GM18907 (cell line): ENCODE measurements at regions not wholly inside any gene's neighbourhood (a gene's known extent, or its start where the extent isn't known, plus 50 kb on each side); places are given as distances from the start of the nearest gene placed in this dataset.
"Not testable (repeated sequence)": the region's sequence is repeated elsewhere in the genome, so short reads cannot be mapped to it uniquely, and the experiment has no call there.

ENCODE experiments used
- ATAC-seq: cut with Tn5 transposase; IDR thresholded peaks from one replicate; pipeline ENCODE4 v1.9.1; 2021; ENCODE audit warnings: mild to moderate bottlenecking, moderate library complexity; ENCODE audit not compliant: unreplicated experiment

- ATAC-seq: no peak
Observed at GRCh38 chr12:61530456-61530855, 729.7 kb upstream of the USP15 start.

- ATAC-seq: no peak
Observed at GRCh38 chr12:61531195-61531594, 729.0 kb upstream of the USP15 start.

GRCh38 chr12:61536117-61536516 is 724.1 kb upstream of the USP15 start:
- ATAC-seq: no peak

GRCh38 chr12:61536525-61536924 is 723.7 kb upstream of the USP15 start:
- ATAC-seq: no peak

GRCh38 chr12:61538951-61539350 is 721.3 kb upstream of the USP15 start:
- no peak for ATAC-seq

DNA sequence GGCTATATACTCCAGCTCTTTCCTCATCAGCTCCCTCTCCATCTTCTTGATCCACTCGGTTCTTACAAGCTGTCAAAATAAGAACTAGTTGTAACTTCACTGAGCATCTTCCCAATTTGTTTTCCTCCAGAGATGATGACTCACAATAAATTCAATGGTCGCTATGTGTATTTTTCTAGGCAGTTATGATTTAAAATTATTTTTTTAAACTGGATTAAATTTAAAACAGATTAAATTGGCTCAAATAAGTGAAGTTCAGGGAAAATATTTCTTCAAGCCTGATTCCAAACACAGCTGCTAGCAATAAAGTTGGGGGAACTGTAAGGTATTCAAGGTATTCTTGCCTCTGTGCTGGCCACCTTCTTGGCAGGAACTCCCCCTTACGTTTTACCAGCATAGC is 717.7 kb upstream of the USP15 start:
- no peak for ATAC-seq

- no peak for ATAC-seq
Observed at GRCh38 chr12:61546296-61546695, 713.9 kb upstream of the USP15 start.

- no peak for ATAC-seq
Observed at GRCh38 chr12:61553091-61553490, 707.1 kb upstream of the USP15 start.

DNA sequence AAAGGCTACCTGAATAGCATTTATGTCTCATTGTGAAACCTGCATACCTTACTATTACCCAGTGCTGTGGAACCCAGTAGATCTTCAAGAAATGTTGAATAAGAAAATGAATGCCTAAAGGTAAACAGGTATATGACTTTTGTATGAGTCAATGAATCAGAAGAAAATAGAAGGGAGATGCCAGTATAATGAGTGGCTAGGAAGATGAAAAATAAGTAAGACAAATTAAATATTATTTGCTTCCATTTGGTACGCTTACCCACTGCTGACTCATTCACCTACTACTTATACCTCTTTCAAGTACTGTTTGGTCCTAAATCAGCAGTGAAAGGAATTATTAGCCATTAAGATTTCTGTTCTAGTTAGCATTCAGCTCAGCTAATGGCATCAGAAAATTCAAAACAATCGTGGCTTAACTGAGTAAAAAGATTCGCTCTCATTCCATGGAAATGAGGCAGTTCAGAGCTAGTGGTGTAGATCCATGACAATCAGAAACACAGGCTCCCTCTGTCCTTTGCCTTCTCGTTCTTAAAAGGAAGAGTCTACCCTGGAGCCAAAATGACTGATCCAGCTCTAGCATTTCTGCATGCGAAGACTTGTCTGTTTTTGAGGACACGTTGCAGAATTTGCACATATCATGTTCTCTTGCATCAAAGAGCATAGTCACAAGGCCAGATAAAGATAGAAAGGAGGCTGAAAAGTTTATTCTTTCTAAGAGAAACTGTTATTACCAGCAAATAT is 705.8 kb upstream of the USP15 start:
- no peak for ATAC-seq

GRCh38 chr12:61563665-61564450 is 696.3 kb upstream of the USP15 start:
- no peak for ATAC-seq

GRCh38 chr12:61564466-61564865 is 695.7 kb upstream of the USP15 start:
- no peak for ATAC-seq

GRCh38 chr12:61566183-61566582 is 694.0 kb upstream of the USP15 start:
- no peak for ATAC-seq

DNA sequence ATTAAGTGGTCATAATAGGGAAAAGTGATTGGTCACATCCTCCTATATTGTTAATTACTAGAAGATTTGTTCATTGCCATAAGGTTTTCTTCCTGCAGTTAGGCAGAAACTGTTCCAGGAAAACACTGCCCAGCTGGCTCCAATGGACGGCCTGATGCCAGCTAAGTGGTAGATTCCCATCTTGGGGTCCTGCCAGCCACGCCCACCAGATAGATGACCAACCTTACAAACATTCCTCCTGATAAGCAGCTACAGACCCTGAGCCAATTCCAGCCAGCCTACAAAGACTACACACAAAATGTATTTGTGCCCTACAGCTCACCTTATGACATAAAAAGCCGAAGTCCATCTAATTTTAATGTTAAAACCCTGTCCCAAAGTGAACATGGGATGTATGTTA is 685.9 kb upstream of the USP15 start:
- ATAC-seq: no peak

- no peak for ATAC-seq
Observed at GRCh38 chr12:61584943-61585342, 675.3 kb upstream of the USP15 start.

DNA sequence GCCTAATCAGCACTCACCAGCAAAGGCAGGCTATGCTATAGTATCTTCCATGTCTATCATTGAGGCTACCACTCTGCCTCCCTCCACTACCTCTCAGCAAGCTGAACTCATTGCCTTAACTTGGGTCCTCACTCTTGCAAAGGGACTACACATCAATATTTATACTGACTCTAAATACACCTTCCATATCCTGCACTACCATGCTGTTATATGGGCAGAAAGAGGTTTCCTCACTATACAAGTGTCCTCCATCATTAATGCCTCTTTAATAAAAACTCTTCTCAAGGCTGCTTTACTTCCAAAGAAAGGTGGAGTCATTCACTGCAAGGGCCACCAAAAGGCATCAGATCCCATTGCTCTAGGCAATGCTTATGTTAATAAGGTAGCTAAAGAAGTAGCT is 669.3 kb upstream of the USP15 start:
- not testable (repeated sequence) for ATAC-seq

DNA sequence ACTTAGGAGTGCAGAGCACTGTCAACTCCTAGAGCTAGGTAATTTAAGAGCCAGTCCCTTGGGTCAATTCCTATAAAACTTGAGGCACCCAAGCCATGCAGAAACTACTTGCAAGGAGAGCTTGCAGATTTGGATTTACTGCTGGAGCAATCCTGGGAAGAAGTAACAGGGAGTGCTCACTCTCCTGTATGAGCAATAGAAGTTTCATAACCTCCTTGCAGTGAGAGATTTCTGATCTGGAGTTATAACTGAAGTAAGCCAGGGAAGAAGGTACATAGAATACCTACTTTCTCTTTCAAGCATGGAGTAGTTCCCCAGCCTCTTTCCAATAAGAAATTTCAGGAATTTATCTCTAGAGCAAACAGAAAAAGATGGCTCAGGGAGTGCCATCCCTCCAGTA is 650.1 kb upstream of the USP15 start:
- no peak for ATAC-seq

DNA sequence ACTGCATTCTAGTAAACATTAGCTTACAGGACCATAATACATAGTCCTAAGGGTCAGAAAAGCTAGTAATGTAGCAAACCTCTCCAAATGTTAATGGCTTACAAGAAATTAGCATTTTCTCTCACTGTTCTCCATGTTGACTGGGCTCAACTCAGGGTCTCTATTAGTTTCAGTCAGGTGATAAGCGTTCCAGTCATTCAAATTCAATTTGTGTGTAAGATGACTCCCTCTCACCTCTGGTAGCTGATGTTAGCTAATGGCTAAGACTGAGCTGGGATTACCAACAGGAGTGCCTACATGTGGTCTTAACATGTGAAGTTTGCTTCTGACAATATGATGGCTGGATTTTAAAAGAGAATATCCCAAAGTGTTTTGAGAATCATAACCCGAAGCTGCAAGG is 630.5 kb upstream of the USP15 start:
- ATAC-seq: no peak

GRCh38 chr12:61646639-61647038 is 613.6 kb upstream of the USP15 start:
- ATAC-seq: no peak

GRCh38 chr12:61647566-61647965 is 612.6 kb upstream of the USP15 start:
- no peak for ATAC-seq

DNA sequence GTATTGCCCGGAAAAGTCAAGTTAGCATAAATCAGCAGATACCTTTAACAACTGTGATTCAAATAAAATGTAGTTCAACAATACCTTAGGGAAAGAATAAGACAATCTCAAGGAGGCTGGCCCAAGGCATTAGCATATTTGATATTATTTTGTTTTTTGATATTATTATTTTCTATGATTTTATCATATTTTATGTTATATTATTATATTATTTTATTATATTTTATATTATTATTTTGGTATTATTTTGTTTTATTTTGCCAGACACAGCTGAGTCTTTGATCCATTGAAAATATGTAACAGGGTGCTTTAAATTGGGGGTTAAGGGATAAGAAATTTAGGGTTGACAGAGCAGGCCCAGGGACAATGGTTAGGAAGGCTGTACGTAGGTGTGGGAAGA is 607.9 kb upstream of the USP15 start:
- no peak for ATAC-seq

DNA sequence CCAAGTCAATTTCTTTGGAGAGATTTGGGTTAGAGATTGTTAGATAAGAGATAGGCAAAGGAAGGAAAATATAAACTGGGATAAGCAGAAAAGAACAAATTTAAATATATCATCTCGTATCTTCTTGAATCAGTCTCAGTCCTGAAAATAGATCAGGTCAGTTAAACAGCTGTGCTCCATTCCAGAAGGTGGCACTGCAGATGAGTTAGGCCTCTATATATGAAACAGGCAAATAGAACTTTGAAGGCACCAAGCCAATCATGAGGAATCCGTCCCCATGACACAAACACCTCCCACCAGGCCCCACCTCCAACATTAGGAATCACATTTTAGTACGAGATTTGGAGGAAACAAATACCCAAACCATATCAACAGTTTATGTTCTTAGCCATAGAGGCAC is 605.5 kb upstream of the USP15 start:
- ATAC-seq: no peak

DNA sequence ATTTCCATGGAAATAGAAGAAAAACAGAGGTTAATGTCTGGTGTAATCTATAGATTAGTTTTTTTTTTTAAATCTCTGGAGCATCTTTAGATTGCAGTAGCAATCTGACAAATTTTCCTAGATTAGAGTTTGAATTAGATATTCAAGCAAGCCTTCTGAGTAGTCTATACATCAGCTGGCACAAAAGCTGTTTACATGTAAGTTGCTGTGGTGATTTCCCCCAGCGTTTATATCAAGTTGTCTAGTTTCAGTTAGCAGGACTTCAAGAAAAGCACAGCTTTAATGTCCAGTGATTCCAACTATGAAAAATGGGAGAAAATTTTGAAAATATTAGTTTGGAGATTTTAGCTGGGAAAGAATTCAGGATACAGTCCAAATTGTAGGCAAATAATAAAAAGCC is 605.0 kb upstream of the USP15 start:
- ATAC-seq: no peak
